ENCODE measurements at regions not wholly inside any gene's neighbourhood (a gene's known extent, or its start where the extent isn't known, plus 50 kb on each side); places are given as distances from the start of the nearest gene placed in this dataset.

DNA sequence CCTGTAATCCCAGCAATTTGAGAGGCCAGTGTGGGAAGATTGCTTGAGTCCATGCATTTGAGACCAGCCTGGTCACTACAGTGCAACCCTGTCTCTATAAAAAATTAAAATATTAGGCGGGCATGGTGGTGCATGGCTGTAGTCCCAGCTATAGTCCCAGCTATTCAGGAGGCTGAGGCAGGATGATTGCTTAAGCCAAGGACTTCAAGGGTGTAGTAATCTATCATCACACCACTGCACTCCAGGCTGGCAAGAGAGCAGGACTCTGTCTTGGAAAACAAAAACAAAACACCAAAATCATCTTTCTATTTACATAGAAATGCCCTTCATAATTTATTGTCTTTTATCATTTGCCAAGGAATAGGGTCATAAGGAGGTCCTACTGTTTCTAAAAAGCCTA lies 1274.1 kb upstream of the NCAM2 start:
- TF ChIP-seq, protein P1, sequence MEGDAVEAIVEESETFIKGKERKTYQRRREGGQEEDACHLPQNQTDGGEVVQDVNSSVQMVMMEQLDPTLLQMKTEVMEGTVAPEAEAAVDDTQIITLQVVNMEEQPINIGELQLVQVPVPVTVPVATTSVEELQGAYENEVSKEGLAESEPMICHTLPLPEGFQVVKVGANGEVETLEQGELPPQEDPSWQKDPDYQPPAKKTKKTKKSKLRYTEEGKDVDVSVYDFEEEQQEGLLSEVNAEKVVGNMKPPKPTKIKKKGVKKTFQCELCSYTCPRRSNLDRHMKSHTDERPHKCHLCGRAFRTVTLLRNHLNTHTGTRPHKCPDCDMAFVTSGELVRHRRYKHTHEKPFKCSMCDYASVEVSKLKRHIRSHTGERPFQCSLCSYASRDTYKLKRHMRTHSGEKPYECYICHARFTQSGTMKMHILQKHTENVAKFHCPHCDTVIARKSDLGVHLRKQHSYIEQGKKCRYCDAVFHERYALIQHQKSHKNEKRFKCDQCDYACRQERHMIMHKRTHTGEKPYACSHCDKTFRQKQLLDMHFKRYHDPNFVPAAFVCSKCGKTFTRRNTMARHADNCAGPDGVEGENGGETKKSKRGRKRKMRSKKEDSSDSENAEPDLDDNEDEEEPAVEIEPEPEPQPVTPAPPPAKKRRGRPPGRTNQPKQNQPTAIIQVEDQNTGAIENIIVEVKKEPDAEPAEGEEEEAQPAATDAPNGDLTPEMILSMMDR (IDR thresholded peaks at IDR 0.05; ENCODE audit: borderline replicate concordance, control extremely low read depth, extremely low read depth, insufficient read depth, missing control alignments), result no peak
- in situ Hi-C loops (cut with MboI; ENCODE audit: low sequenced_read_pairs, unreplicated experiment), result no loop called here

DNA sequence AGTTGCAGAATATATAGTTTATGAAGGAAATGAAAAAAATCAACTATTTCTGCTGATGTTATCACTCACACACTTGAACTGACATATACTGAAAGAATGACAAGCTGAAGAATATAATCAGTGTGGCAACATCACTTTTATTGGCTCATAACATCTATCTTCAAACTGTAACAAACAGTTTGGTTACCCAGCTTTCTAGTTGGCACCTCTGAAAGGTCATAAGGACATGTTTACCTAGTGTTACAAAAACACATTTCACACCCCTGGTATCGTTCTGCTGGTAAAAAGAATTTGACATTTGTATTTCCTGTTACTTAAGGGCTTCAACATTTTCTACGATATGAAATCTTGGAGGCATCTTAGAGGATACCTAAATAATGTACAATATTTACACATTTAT lies 1267.0 kb upstream of the NCAM2 start:
- in situ Hi-C loops (cut with MboI; ENCODE audit: low sequenced_read_pairs, unreplicated experiment), result no loop called here
- TF ChIP-seq, protein P1 (IDR thresholded peaks at IDR 0.05; ENCODE audit: borderline replicate concordance, control extremely low read depth, extremely low read depth, insufficient read depth, missing control alignments), result no peak

More for the DNA sequence above, 1274.1 kb upstream of the NCAM2 start:
- DNase-seq (ENCODE audit: low spot score), result no peak

DNA sequence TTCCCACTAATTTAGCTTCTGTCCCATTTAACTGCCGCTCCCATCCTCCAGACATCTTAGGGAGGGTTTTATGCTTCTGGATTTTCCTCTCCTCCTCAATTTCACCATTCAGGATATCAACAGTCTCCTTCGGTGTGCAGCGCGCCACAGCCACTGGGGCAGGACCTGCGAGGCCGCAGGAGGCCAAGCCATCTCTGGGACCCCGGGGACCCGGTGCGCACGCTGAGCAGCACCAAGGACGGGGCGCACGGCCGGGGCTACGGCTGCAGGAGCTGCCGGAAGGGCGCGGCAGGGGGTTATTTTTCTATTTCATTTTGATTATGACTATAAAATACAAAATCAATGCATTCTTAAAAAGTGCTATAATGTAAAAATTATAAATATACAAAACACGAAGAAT lies 1238.4 kb upstream of the NCAM2 start:
- no peak for DNase-seq (ENCODE audit: low spot score)
- in situ Hi-C loops (cut with MboI; ENCODE audit: low sequenced_read_pairs, unreplicated experiment), result no loop called here
- TF ChIP-seq, protein P1 (IDR thresholded peaks at IDR 0.05; ENCODE audit: borderline replicate concordance, control extremely low read depth, extremely low read depth, insufficient read depth, missing control alignments), result no peak

More for the DNA sequence above, 1267.0 kb upstream of the NCAM2 start:
- no peak for DNase-seq (ENCODE audit: low spot score)

DNA sequence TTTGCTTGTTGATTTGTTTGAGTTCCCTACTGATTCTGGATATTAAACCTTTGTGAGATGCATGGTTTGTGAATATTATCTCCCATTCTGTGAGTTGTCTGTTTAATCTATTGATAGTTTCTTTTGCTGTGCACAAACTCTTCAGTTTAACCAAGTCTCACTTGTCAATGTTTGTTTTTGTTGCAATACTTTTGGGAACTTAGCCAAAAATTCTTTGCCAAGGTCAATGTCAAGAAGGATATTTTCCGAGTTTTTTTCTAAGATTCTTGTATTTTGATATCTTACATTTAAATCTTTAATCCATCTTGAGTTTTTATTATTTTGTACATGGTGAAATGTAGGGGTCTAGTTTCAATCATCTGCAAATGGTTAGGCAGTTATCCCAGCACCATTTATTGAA lies 1230.7 kb upstream of the NCAM2 start:
- TF ChIP-seq, protein P1 (IDR thresholded peaks at IDR 0.05; ENCODE audit: borderline replicate concordance, control extremely low read depth, extremely low read depth, insufficient read depth, missing control alignments), result no peak
- in situ Hi-C loops (cut with MboI; ENCODE audit: low sequenced_read_pairs, unreplicated experiment), result no loop called here
- DNase-seq (ENCODE audit: low spot score), result no peak

DNA sequence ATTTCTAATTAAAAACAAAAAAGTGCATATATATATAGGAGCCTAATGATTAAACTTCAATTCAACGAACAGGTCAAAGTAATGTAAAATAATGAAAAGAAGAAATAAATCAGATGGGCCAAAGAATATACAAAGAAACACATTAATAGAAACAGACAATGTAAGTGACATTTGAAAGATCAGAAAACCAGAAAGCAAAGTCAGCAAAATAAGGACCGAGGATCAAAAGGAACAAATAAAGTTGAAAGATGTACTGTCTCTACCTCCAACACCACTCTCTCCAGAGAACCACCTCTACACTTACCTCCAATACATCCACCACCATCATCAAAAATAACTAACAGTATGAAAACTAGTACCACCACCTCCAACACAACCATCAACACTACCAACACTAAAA lies 1226.3 kb upstream of the NCAM2 start:
- TF ChIP-seq, protein P1 (IDR thresholded peaks at IDR 0.05; ENCODE audit: borderline replicate concordance, control extremely low read depth, extremely low read depth, insufficient read depth, missing control alignments), result no peak
- in situ Hi-C loops (cut with MboI; ENCODE audit: low sequenced_read_pairs, unreplicated experiment), result no loop called here
- DNase-seq (ENCODE audit: low spot score), result no peak

DNA sequence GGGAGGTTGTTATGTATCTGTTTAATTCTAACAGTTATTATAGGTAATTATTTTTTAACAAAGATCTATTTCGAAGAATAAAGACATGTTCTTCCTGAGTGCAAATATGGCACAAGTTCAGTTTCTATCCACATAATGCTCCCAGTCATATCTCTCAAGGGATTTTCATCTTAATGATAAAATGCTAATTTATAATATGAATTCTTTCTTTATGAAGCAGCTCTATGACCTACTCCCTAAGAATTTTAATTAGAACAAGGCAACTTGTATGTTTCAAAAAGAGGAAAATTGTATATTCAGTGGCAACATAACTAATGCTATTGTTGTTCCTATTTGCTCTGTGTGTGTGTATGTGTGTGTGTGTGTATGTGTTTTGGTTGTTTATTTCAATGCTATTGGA lies 1222.1 kb upstream of the NCAM2 start:
- no peak for DNase-seq (ENCODE audit: low spot score)
- TF ChIP-seq, protein P1 (IDR thresholded peaks at IDR 0.05; ENCODE audit: borderline replicate concordance, control extremely low read depth, extremely low read depth, insufficient read depth, missing control alignments), result no peak
- in situ Hi-C loops (cut with MboI; ENCODE audit: low sequenced_read_pairs, unreplicated experiment), result no loop called here
